Erythroblast (primary cell): ENCODE measurements at regions not wholly inside any gene's neighbourhood (a gene's known extent, or its start where the extent isn't known, plus 50 kb on each side); places are given as distances from the start of the nearest gene placed in this dataset.

Source experiments
- DNase-seq, 2 experiments: peaks; one replicate each; lab custom pipeline; 2025; lab: John Stamatoyannopoulos, UW
- GATA1 ChIP-seq: IDR thresholded peaks from 2 replicates; pipeline ENCODE4 v1.6.1; 2011; ENCODE audit warnings: low read depth, mild to moderate bottlenecking, control low read depth, low read length, moderate library complexity
- POLR2A ChIP-seq: IDR thresholded peaks from 2 replicates; pipeline ENCODE4 v1.6.1; 2011; ENCODE audit warnings: mild to moderate bottlenecking, low read length

DNA sequence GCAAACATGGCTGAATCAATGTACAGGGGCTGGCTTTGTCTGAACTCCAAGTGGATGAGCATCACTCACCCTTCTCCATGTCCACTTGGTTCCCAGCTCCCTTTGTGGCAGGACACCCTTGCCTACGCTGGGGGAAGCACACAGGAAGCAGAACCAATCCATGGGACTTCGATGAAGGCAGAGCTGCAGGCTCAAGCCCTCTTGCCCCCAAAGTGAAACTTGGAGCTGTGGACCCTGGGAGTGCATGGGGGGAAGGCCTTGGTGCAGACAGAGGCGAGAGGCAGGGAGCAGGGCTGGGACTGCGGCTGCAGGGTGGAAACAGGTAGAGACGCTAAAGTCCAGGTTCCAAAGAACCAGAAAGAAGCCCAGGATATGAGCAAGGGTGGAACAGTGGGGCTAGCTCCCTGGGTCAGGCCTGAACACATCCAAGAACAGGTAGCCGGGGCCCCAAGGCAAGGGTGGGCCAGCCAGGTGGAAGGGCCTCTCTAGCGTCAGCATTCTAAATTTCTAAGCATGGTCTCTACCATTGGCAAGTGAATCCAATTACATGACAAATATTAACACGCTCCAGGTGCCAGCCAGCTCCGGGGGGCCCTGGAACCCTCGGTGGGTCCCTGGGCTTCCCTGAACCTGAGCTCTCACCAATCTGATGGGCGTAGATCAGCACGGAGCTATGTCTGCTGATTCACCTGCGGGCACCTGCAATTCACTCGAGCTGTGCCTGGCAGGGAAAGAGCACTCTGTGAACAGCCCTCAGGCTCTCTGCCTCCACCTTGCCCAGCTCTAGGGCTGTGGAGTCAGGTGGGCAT lies 532.8 kb downstream of the BRD1 start:
- TF ChIP-seq GATA1 (no peak), POLR2A (no peak)

GRCh38 chr22:49292909-49293308 lies 534.8 kb downstream of the BRD1 start:
- DNase-seq: no peak

More for the DNA sequence above, 532.8 kb downstream of the BRD1 start:
- DNase-seq: no peak

GRCh38 chr22:49291781-49292180 lies 535.9 kb downstream of the BRD1 start:
- no peak for TF ChIP-seq POLR2A
- TF ChIP-seq GATA1: no peak
- DNase-seq: no peak

More at GRCh38 chr22:49292909-49293308, 534.8 kb downstream of the BRD1 start:
- TF ChIP-seq GATA1: no peak
- TF ChIP-seq POLR2A: no peak

DNA sequence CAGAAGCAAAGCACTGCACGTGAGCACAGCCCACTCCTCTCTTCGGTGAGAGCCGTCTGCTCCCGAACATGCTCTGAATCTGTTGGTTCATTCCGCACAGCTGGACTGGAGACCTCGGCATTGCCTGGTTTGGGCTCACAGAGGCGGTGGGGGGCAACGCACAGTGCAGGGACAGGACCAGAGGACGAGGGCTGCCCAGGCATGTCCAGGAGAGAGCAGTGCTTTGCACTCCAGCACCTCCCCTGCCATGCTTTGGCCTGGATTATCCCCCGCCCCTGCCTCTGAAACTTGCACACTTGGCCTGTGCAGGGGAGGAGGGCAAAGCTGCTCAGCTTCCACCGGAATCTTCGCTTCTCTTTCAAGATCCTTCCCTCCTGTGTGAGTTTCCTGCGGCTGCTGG lies 536.5 kb downstream of the BRD1 start:
- TF ChIP-seq GATA1 (no peak), POLR2A (no peak)
- DNase-seq: no peak

DNA sequence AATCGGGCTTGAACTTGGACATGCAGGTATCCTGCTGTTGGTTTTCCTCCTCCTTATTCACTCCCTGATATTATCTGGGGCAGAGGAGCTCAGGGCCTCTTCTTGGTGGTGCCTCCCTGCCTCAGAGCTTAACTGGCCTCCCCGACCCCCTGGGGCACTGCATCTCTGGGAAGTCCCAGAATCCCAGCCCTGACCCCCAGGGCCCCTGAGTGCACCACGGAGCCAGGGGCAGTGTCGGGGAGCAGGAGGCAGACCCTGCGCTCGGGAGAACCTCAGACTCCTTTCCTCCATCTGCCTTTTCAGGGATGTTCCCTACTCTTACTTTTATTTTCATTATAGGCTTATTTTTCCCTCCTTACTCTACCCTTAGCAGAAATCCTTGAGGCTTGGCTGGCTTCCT lies 537.0 kb downstream of the BRD1 start:
- DNase-seq: no peak
- TF ChIP-seq POLR2A (no peak), GATA1 (no peak)

- no peak for DNase-seq
- TF ChIP-seq GATA1: no peak
- TF ChIP-seq POLR2A: no peak
Observed at GRCh38 chr22:49289822-49290679, 537.6 kb downstream of the BRD1 start.

DNA sequence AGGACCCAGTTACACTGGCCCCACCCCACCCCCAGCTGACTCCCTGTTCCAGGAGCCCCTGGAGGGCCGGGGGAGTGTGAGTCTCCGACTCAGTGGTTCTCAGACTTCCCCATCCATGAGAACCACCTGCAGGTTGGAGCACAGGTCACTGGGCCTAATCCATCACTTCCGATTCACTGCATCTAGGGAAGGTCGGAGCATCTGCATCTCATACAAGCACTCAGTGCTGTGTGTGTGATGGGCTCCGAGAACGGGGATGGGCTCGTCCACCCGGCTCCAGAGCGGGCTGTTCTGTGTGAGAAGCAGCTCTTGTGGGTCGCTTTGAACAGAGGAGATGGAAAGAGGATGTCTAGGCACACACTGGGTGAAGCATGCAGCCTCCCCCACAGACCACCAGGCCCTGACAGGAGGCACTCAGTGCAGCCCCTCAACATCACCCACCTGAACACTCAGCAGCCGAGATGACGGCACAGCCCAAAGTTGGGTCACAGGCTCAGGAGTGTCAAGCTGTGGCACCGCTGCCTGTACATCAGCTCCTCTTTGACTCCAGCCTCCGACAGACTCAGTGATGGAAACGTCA lies 541.4 kb downstream of the BRD1 start:
- DNase-seq: no peak
- no peak for TF ChIP-seq POLR2A
- TF ChIP-seq GATA1: no peak

DNA sequence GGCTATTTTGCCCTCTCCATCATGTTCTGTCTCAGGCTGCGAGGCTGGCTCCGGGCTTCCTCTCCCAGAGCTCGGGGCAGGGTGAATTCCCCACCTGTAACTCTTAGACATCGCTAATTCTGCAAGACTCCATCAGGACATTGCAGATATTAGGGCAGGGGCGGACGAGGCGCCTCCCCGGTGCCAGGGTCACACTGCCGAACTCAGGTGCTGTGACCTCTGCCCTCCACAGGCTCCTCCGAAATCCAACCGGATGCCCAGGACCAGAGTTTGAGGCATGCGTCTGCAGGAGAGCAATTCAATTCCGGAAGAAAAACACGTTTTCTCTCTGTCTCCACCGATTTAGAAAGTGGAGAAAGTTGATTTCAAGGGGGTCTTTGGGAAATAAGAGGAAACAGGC lies 542.7 kb downstream of the BRD1 start:
- DNase-seq: no peak

GRCh38 chr22:49284056-49284784 lies 543.5 kb downstream of the BRD1 start:
- no peak for TF ChIP-seq GATA1
- no peak for TF ChIP-seq POLR2A
- no peak for DNase-seq

More for the DNA sequence above, 542.7 kb downstream of the BRD1 start:
- TF ChIP-seq POLR2A: no peak
- no peak for TF ChIP-seq GATA1

- DNase-seq: no peak
- TF ChIP-seq POLR2A (no peak), GATA1 (no peak)
Observed at GRCh38 chr22:49282596-49282995, 545.1 kb downstream of the BRD1 start.

DNA sequence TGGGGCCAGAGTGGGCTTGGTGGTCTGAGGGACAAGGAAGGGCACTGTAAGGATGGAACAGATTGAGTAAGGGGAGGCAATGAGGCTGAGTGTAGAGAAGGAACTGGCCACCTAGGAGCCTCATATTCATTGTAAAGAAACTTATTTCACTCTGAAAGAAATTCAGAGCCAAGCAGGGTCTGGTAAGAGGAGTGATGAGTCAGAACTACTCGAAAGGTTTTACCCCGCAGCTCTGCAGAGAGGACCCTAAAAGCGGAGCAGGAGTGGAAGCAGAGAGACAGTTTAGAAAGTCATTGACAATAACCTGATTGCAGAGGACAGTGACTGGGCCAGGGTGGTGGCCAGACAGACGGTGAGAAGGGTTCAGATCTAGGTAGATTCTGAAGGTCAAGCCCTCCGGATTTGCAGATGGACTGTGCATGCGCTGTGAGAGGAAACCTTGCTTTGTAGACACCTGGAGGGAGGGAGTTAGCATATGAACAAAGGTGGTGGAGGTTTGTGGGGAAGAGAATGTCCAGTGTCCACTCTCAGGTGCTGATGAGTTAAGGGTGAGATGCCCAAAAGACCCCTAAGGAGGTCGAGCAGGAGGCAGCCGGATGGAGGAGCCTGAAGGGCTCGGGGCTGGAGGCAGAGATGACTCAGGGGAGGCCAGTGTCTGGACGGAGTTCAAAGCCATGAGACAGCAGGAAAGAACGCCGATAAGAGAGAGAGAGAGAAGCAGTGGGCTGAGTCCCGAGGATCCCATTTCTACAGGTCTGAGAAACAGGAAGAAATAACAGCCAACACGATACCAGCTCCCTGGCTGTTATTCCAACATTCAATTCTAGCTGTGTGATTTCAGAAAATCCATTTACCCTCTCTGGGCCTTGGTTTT lies 546.0 kb downstream of the BRD1 start:
- TF ChIP-seq GATA1: no peak
- no peak for TF ChIP-seq POLR2A
- no peak for DNase-seq

DNA sequence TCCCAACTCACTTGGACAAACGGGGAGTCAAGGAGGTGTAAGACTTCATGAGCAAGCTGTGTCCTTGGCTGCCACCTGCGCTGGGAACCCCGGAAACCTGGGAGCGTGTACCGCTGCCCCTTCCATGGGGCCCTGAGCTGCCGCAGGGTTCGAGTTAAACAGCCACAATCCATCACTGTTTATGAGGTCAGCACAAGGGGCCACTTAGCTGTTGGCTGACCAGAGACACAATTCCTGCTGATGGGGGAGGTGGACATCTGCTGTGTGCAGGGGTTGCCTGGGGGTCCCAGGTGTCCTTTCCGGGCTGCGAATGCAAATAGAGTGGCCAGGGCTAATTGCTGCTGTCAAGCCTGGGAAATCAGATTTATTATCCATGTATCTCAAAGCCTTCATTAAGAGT lies 549.3 kb downstream of the BRD1 start:
- DNase-seq: no peak
- TF ChIP-seq GATA1 (no peak), POLR2A (no peak)

DNA sequence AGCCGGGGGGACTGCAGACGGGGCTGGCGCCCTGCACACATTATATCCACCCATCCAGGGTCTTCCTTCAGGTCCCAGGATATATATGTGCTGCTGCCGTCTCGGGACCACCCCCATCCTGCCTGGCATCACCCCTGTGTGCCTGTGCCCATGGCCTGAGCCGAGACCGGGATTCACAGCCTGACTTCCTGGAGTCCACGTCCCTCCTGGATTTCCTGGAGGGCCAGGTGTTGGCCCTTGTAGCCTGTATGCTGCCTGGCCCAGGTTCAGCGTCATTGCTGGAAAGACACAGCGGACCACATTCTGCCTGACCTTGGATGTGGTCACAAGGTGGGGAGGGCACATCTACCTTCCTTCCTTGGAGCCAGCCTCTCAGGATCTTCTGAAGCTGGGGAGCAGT lies 551.1 kb downstream of the BRD1 start:
- DNase-seq: no peak
- TF ChIP-seq POLR2A (no peak), GATA1 (no peak)
